Loucy (cell line): ENCODE measurements at regions not wholly inside any gene's neighbourhood (a gene's known extent, or its start where the extent isn't known, plus 50 kb on each side); places are given as distances from the start of the nearest gene placed in this dataset.

Experiments used
- H2AFZ ChIP-seq: fragments of 200-600 bp; sonication (generic); 2 replicates; pipeline ENCODE4 v1.6.0; 2016; ENCODE audit warnings: antibody characterized with exemption, mild to moderate bottlenecking, low read length, moderate library complexity
- H3F3A ChIP-seq: fragments of 200-600 bp; 2 replicates; pipeline ENCODE4 v1.6.0; 2016; ENCODE audit warnings: antibody characterized with exemption, low read depth, mild to moderate bottlenecking
- H3K27me3 ChIP-seq: fragments of 200-600 bp; sonication (generic); 2 replicates; pipeline ENCODE4 v1.6.1; 2014; ENCODE audit warnings: low read length, mild to moderate bottlenecking; ENCODE audit not compliant: insufficient read depth, poor library complexity, severe bottlenecking
- H3K36me3 ChIP-seq: fragments of 200-600 bp; sonication (generic); 2 replicates; pipeline ENCODE4 v1.6.1; 2016; ENCODE audit warnings: low read length; ENCODE audit not compliant: insufficient read depth
- H3K4me1 ChIP-seq: fragments of 200-600 bp; sonication (generic); 2 replicates; pipeline ENCODE4 v1.5.1; 2014; ENCODE audit warnings: low read length, mild to moderate bottlenecking; ENCODE audit not compliant: insufficient read depth, poor library complexity, severe bottlenecking
- H3K4me2 ChIP-seq: fragments of 200-600 bp; sonication (generic); 2 replicates; pipeline ENCODE4 v1.6.0; 2014; ENCODE audit warnings: antibody characterized with exemption, low read length, low read depth, mild to moderate bottlenecking; ENCODE audit not compliant: poor library complexity, severe bottlenecking
- H3K4me3 ChIP-seq: fragments of 200-600 bp; sonication (generic); 2 replicates; pipeline ENCODE4 v1.5.1; 2014; ENCODE audit warnings: low read length, mild to moderate bottlenecking, mixed read lengths; ENCODE audit not compliant: poor library complexity, severe bottlenecking
- H3K79me2 ChIP-seq: fragments of 200-600 bp; sonication (generic); 2 replicates; pipeline ENCODE4 v1.6.1; 2014; ENCODE audit warnings: low read length; ENCODE audit not compliant: insufficient read depth
- H3K9ac ChIP-seq: fragments of 200-600 bp; sonication (generic); 2 replicates; pipeline ENCODE4 v1.6.0; 2014; ENCODE audit warnings: mild to moderate bottlenecking, low read depth, low read length, moderate library complexity; ENCODE audit not compliant: poor library complexity, severe bottlenecking
- H3K9me2 ChIP-seq: fragments of 200-600 bp; sonication (generic); replicated peaks from 2 replicates; pipeline ENCODE4 v1.6.1; 2016; ENCODE audit warnings: low read depth, low read length, mixed read lengths
- H3K9me3 ChIP-seq: fragments of 200-600 bp; sonication (generic); 2 replicates; pipeline ENCODE4 v1.6.1; 2014; ENCODE audit warnings: mild to moderate bottlenecking, antibody characterized with exemption, low read length, low read depth; ENCODE audit not compliant: insufficient read depth
- H4K20me1 ChIP-seq: fragments of 200-600 bp; sonication (generic); 2 replicates; pipeline ENCODE4 v1.6.0; 2014; ENCODE audit warnings: antibody characterized with exemption, low read length, mild to moderate bottlenecking; ENCODE audit not compliant: insufficient read depth, poor library complexity, severe bottlenecking
- EZH2phosphoT487 ChIP-seq: fragments of 200-600 bp; IDR thresholded peaks from 2 replicates; pipeline ENCODE4 v1.6.1; 2018; ENCODE audit warnings: antibody characterized with exemption, mild to moderate bottlenecking, moderate library complexity, borderline replicate concordance
- TF ChIP-seq, protein P1 (sequence below): fragments of 200-600 bp; sonication (generic); conservative IDR thresholded peaks from 2 replicates; pipeline ENCODE4 v1.5.1; 2014; ENCODE audit warnings: mild to moderate bottlenecking, antibody characterized with exemption, low read length

DNA sequence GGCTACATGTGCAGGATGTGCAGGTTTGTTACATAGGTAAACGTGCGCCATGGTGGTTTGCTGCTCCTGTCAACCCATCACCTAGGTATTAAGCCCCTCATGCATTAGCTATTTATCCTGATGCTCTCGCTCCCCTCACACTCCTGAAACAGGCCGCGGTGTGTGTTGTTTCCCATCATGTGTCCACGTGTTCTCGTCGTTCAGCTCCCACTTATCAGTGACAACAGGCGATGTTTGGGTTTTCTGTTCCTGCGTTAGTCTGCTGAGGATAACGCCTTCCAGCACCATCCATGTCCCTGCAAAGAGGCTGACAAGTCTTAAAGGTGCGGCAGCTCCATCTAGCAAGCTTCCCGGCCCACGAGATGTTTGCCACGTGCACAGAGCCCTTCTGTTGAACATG is 175.1 kb downstream of the FOXL1 start:
- Histone ChIP-seq H3F3A (no peaks in the 10 kb centered on the region), H4K20me1 (no peaks in the 10 kb centered on the region)

DNA sequence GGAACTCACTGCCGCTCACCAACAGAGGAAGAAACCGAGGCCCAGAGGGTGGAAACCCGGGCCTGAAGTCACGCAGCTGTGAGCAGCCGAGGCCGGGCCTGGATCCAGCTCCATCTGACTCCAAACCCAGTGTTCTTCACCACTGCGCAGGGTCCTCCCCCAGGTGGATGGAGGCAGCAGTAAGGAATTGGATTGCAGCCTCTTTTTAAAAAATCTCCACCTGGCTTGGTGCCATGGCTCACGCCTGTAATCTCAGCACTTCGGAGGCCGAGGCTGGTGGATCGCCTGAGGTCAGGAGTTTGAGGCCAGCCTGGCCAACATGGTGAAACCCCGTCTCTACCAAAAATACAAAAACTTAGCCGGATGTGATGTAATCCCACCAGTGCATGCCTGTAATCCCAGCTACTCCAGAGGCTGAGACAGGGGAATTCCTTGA is 177.2 kb downstream of the FOXL1 start:
- Histone ChIP-seq H3K4me1 (peaks cover 17% of the 10 kb centered on the region), H3K9me3 (no peaks in the 10 kb centered on the region), H3K9ac (no peak overlapping the region), H2AFZ (no peak overlapping the region), H3K4me2 (no peak overlapping the region), H3K9me2 (no peaks in the 10 kb centered on the region), H3K27me3 (no peaks in the 10 kb centered on the region), H3K4me3 (no peak overlapping the region), H3K79me2 (no peaks in the 10 kb centered on the region), H3K36me3 (no peaks in the 10 kb centered on the region), H3F3A (no peaks in the 10 kb centered on the region), H4K20me1 (no peaks in the 10 kb centered on the region)
- TF ChIP-seq, protein P1, sequence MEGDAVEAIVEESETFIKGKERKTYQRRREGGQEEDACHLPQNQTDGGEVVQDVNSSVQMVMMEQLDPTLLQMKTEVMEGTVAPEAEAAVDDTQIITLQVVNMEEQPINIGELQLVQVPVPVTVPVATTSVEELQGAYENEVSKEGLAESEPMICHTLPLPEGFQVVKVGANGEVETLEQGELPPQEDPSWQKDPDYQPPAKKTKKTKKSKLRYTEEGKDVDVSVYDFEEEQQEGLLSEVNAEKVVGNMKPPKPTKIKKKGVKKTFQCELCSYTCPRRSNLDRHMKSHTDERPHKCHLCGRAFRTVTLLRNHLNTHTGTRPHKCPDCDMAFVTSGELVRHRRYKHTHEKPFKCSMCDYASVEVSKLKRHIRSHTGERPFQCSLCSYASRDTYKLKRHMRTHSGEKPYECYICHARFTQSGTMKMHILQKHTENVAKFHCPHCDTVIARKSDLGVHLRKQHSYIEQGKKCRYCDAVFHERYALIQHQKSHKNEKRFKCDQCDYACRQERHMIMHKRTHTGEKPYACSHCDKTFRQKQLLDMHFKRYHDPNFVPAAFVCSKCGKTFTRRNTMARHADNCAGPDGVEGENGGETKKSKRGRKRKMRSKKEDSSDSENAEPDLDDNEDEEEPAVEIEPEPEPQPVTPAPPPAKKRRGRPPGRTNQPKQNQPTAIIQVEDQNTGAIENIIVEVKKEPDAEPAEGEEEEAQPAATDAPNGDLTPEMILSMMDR, result no peak

More for the DNA sequence above, 175.1 kb downstream of the FOXL1 start:
- Histone ChIP-seq H3K79me2 (no peaks in the 10 kb centered on the region), H3K9me3 (no peaks in the 10 kb centered on the region), H3K27me3 (no peaks in the 10 kb centered on the region), H3K9me2 (no peaks in the 10 kb centered on the region), H3K4me2 (no peak overlapping the region), H3K9ac (no peak overlapping the region), H3K4me1 (peaks cover 17% of the 10 kb centered on the region), H2AFZ (no peak overlapping the region), H3K4me3 (no peak overlapping the region), H3K36me3 (no peaks in the 10 kb centered on the region)
- TF ChIP-seq, protein P1, result no peak
- no peak for TF ChIP-seq EZH2phosphoT487

DNA sequence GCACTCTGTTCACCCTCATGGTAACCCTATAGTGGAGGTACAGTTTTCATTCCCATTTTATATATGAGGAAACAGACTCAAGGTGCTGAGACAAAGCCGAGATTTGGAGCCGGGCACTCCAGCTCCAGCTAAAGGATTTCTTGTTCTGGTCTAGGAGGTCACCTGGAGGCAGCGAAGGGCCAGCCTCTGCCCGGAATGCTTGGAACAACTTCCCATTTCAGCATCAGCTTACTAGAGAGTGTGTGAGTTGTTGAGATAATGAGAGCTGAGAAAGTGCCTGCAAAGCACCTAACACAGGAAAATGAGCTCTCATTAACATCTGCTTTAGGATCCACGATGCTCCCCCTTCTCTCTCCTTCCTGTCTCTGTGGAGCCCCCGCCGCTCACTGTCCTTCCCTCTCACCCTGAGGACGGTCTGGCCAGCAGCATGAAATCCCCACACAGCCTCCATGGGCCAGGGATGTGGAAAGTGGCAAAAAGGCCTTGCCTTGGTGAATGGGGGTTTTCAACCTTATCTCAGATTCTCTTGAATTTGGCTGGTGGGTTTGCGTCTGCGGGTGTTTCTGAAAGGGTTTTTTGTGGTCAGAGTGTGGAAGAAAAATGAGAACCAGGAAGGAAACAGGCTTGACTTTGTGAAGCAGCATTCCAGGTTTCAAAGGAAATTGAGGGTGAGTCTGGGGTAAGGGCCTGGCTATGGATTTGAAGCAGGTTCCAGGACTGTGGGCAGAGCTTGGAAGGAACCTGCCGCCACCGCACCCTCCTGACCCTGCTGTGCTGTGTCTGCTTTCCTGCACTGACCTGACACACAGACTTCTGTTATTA is 178.7 kb downstream of the FOXL1 start:
- H3K9me2 ChIP-seq, result no peaks in the 10 kb centered on the region
- TF ChIP-seq, protein P1, result no peak
- no peak for TF ChIP-seq EZH2phosphoT487
- H3K4me2 ChIP-seq, result peak overlapping the region; percentile 61
- no peaks in the 10 kb centered on the region for H3K36me3 ChIP-seq
- no peak overlapping the region for H3K9ac ChIP-seq
- no peaks in the 10 kb centered on the region for H4K20me1 ChIP-seq
- H3F3A ChIP-seq, result no peaks in the 10 kb centered on the region
- H3K4me3 ChIP-seq, result peak overlapping the region; percentile 30
- H3K27me3 ChIP-seq, result no peaks in the 10 kb centered on the region
- no peaks in the 10 kb centered on the region for H3K9me3 ChIP-seq
- H3K79me2 ChIP-seq, result no peaks in the 10 kb centered on the region
- no peak overlapping the region; the same call in 1 of the 2 replicates for H2AFZ ChIP-seq
- H3K4me1 ChIP-seq, result peaks cover 13% of the 10 kb centered on the region
